NCI-H82 (cell line): ENCODE measurements at regions not wholly inside any gene's neighbourhood (a gene's known extent, or its start where the extent isn't known, plus 50 kb on each side); places are given as distances from the start of the nearest gene placed in this dataset.
"Not testable (repeated sequence)": the region's sequence is repeated elsewhere in the genome, so short reads cannot be mapped to it uniquely, and the experiment has no call there.

Experiments used
- DNase-seq: peaks from one replicate; lab custom pipeline; 2025; lab: John Stamatoyannopoulos, UW

DNA sequence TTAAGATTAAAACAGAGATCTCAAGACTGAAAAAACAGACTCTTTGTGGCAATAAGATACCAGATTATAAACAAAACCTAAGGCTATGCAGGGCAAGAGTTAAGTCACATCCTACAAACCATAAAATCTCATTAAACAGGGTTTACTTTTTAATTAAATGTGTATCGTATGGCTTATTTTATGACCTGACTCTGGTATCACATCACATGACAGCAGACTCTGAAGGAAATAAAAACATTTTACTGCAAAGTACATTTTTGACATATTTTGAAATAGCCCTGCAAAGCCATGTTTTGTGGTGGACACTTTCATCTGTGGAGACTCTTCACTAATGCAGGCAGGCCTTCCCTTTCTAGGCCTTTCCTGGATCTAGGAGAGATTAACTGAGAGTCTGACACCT is 327.6 kb upstream of the CLEC14A start:
- no peak for DNase-seq

GRCh38 chr14:38578278-38578681 is 322.4 kb upstream of the CLEC14A start:
- DNase-seq = no peak

GRCh38 chr14:38567703-38568102 is 311.8 kb upstream of the CLEC14A start:
- DNase-seq = no peak

- DNase-seq = no peak
Measured at GRCh38 chr14:38561657-38562056, 305.8 kb upstream of the CLEC14A start.

- no peak for DNase-seq
Measured at GRCh38 chr14:38559711-38560110, 303.8 kb upstream of the CLEC14A start.

GRCh38 chr14:38557391-38557790 is 301.5 kb upstream of the CLEC14A start:
- not testable (repeated sequence) for DNase-seq

- DNase-seq = no peak
Measured at GRCh38 chr14:38556252-38556651, 300.4 kb upstream of the CLEC14A start.

DNA sequence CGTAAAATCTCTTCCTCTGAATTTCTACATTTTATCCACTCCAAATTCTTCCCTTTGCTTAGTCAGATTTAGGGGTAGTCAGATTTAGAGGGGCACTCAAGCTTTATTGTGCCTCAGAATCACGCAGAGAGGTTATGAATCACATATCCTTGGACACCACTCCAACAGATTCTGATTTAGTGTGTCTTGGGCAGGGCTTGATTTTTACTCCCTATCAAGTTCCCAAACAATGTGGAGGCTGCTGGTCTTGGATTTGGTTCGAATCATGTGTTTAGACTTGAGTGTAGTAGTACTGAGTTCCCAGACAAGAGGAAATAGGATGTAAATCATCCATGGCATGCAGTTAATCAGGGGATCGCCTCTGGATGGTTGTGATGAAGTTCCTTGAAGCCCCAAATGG is 298.1 kb upstream of the CLEC14A start:
- DNase-seq = no peak

DNA sequence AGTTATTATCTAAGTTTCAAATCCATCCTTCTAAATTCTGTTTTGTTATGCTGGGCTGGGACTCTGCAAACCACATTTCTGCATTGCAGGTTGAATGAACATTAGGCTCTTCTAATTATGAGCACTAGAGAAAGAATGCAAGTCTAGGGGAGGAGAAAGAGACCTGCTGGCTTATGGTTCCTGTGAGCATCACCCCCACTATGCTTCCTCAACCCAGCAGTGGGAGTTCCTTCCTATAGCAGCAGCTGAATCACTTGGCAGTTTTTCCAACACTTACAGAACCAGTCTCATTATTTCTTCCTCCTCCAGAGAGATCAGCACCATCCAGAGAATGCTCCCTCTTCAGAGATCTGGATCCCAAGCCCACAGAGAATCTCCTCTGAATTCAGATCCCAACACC is 297.7 kb upstream of the CLEC14A start:
- DNase-seq = no peak

DNA sequence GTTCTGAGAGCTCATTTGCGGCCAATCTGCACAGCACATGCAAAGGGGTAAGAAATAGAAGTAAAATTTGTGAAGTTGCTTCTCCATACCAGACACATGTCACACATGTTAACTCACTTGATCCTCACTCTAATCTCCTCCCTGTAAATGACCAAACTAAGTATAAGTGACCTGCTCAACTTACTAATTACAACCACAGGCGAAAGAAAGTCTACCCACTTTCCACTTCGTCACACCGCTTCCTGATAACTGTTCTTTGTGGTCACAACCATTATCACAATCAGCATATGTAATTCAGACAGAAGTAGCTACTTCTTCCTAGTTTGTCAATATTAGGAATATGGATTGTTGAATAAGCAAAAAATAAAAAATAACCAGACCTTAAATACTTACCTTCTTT is 293.7 kb upstream of the CLEC14A start:
- no peak for DNase-seq

- DNase-seq = no peak
Measured at GRCh38 chr14:38547961-38548490, 292.1 kb upstream of the CLEC14A start.

GRCh38 chr14:38546932-38547551 is 291.1 kb upstream of the CLEC14A start:
- DNase-seq = no peak

DNA sequence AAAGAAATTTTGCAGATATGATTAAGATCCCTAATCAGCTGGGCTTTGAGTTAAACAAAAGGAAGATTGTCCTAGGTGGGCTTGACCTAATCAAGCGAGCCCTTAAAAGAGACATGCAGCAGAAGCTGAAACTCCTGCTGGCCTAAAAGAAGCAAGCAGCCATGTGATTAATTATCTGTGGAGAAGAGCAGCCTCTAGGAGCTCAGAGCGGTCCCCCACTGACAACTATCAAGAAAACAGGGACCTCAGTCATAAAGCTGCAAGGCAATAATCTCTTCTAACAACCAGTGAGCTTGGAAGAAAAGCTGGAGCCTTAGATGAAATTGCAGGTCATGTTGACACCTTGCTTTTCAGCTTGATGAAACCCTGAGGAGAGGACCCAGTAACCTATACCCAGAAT is 288.9 kb upstream of the CLEC14A start:
- no peak for DNase-seq

DNA sequence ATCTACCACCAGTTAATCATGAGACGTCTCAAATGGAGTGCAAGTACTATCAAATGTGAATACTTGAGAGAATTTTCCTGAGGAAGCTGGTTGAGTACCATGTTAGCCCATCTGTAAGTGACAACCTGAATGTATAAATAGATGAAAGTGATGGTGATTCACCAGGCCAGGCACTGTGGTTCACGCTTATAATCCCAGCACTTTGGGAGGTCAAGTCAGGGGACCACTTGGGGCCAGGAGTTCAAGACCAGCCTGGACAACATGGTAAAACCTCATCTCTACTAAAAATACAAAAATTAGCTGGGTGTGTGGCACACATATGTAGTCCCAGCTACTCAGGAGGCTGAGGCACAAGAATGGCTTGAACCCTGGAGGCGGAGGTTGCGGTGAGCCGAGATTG is 288.0 kb upstream of the CLEC14A start:
- not testable (repeated sequence) for DNase-seq

DNA sequence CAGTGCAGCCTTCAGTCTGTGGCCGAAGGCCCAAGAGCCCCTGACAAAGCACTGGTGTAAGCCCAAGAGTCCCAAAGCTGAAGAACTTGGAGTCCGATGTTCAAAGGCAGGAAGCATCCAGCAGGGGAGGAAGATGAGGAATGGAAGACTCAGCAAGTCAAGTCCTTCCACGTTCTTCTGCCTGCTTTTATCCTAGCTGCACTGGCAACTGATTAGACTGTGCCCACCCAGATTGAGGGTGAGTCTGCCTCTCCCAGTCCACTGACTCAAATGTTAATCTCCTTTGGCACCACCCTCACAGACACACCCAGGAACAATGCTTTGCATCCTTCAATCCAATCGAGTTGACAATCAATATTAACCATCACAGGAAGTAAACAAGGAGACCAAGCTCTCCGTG is 282.2 kb upstream of the CLEC14A start:
- not testable (repeated sequence) for DNase-seq

DNA sequence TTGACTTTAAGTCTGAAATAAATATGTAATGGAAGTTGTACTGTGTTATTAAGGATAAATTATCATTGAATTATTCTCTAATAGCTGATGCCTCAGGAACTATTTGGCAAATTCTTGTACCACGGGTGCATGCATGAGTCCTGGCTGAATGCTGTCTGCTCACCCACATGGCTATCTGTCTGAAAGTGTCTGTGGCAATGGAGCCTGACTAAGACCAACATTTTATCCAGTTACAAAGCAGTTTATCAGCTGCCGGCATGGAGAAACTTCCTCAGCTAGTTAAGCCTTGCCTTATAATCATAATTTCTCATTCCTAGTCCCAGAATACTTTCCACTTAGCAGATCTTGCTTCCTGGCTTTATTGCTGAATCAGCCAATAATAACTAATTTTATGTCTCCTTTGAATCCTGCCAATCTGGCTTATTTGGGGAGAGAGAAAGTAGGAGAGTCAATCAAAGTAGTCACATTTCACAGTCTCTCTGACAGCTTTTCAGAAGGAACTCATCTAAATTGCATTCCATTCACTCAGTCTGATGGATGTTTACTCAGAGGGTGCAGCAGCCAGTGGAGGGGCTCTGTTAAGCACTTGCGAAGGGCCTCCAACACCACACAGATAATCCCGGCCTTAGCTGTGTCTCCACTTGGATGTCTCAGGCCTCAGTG is 280.6 kb upstream of the CLEC14A start:
- peak; percentile 75 for DNase-seq

GRCh38 chr14:38528582-38528981 is 272.7 kb upstream of the CLEC14A start:
- no peak for DNase-seq

DNA sequence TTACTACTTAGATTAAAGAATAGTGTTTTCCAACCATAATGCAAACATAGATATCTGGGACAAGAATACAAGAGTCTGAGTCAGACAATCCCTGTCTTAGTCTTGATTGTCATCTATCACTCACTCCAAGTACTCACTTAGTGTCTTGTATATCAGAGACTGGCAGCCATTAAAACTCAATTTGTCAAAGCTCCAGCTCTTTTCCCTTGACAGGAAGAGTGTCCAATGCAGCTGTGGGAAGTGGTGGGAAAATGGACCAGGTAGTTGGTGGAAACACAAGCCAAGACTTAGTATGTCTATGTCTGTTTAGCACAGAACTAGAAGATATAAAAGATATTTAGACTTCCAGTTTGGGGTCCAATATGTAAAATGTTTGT is 271.6 kb upstream of the CLEC14A start:
- no peak for DNase-seq

GRCh38 chr14:38526826-38527501 is 271.1 kb upstream of the CLEC14A start:
- no peak for DNase-seq

GRCh38 chr14:38524636-38525509 is 269.0 kb upstream of the CLEC14A start:
- DNase-seq = no peak

DNA sequence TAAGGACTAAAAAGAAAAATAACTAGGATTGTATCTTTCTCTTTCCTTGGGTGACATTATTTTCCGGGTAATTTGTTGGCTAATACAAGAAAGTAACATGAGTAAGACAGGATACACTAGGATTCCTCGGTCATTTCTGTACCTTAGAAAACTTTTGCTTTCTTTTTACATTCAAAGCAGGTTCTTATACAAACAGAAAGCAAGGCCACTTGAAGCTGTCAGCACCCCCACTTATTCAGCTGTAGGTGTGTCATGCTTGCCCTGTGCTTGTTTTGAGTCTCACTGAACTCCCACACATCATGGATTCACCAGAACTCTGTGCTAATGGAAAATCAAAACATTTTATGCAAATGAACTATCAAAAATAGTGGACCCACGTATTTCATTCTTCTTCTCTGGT is 266.8 kb upstream of the CLEC14A start:
- DNase-seq = no peak

DNA sequence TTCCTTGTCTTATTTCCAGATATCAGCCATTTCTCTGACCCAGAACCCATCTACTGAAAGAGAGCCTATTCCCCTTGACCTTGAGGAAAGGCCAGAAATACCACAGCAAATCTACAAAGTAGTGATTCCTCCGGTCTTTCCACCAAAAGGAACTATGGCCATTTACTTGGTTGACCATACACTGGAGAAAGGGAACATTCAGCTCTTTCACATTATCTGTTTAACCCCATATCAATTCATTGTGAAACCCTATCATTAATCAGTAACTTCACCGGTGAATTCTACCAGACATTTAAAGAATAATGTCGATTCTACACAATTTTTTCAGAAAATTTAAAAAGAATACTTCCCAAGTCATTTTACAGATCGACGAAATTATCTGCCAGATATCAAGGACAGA is 265.7 kb upstream of the CLEC14A start:
- DNase-seq = no peak
